ENCODE measurements at regions not wholly inside any gene's neighbourhood (a gene's known extent, or its start where the extent isn't known, plus 50 kb on each side); places are given as distances from the start of the nearest gene placed in this dataset.

DNA sequence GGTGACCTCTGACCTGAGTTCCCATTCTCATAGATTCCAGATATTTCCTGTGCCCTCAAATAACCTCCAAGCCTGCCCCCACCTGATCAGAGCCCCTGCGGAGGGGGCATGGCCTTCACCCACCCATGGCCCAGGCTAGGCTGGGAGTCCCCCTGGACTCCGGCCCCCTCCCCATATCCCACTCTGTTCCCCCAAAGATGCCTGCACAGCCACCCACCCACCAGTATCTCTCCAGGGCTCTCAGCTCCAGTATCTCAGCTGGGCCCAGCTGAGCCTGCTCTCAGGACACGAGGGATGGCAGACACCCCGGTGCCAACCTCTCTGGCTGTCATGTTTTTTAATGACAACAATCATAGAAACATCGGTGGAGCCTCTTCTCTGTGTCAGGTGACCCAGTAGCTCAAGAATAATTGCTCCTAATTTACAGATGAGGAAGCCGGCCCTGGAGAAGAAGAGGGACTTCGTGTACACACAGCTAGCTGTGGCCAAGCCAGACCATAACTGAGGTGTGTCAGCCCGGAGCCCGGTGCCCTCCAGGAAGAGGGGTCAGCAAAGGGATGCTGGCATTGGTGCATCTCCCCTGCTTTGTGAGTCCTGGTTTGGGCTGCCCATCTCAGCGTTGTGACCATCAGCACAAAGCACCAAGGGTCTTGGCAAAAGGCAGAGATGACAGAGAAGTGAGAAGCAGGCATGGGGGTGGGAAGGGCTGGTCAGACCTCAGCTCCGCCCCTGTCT, 84.4 kb downstream of the SDC1 start:
- no peak for DNase-seq (ENCODE audit: low read depth, low spot score)

DNA sequence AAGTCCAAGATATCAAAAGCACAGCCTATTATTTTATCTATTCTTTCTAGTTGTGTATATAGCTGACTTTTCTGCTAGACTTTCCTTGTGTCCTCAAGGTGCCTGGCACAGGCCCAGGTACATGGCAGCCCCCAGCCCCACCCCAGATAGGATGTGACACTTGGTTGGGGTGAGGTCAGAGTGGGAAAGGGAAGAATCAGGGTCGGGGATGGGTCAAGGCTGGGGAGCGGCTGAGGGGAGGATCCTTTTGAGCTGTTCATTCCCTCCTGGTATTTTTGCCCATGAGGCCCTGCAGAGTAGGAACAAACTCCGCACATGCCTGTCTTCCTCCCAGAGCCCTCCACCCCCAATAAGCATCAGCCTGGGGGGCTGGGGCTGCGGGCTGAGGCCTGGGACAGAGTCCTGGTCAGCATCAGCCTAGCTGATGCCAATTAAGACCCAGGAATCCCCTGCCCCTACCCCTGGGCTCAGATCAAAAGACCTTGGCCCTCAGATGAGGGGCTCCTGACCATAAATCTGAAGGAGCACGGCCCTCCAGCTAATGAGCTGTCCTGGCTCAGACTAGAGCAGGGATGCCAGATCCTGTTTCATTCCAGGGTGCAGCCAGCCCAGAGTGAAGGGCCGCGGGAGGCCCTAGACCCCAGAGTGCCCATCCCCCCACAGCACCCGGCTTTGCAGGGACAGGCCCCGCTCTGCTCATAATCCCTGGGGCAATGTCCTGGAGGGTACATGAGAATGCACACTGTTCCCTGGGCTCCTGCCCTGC, 85.3 kb downstream of the SDC1 start:
- TF ChIP-seq, protein P1, sequence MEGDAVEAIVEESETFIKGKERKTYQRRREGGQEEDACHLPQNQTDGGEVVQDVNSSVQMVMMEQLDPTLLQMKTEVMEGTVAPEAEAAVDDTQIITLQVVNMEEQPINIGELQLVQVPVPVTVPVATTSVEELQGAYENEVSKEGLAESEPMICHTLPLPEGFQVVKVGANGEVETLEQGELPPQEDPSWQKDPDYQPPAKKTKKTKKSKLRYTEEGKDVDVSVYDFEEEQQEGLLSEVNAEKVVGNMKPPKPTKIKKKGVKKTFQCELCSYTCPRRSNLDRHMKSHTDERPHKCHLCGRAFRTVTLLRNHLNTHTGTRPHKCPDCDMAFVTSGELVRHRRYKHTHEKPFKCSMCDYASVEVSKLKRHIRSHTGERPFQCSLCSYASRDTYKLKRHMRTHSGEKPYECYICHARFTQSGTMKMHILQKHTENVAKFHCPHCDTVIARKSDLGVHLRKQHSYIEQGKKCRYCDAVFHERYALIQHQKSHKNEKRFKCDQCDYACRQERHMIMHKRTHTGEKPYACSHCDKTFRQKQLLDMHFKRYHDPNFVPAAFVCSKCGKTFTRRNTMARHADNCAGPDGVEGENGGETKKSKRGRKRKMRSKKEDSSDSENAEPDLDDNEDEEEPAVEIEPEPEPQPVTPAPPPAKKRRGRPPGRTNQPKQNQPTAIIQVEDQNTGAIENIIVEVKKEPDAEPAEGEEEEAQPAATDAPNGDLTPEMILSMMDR (IDR thresholded peaks at IDR 0.05; ENCODE audit: low read depth, low read length), result no peak
- in situ Hi-C loops (cut with HindIII; ENCODE audit: low sequenced_read_pairs), result no loop called here
- H3K4me3 ChIP-seq (ENCODE audit: low read depth, low read length), result no peak overlapping the region
- no peak for DNase-seq (ENCODE audit: low read depth, low spot score)

More for the DNA sequence above, 84.4 kb downstream of the SDC1 start:
- H3K4me3 ChIP-seq (ENCODE audit: low read depth, low read length), result no peak overlapping the region
- in situ Hi-C loops (cut with HindIII; ENCODE audit: low sequenced_read_pairs), result no loop called here
- TF ChIP-seq, protein P1 (IDR thresholded peaks at IDR 0.05; ENCODE audit: low read depth, low read length), result no peak

DNA sequence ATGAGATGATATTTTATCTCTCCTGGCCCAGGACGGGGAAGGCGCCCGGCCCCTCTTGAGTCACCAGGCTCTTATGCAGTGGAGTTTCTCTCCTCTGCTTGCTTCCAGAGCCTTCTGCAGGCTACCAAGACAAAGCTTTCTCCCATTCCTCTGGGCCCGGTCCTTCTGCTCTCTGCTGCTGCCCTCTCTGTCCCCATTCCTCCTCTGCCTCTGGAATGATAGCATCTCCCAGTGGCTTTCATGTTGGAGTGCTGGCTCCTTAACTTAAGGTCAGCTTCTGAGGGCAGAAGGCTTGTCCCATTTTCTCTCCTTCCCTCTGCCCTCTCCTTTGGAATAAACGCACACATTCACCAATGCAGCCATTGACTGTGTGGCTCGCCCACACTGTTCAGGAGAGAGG, 86.2 kb downstream of the SDC1 start:
- TF ChIP-seq, protein P1 (IDR thresholded peaks at IDR 0.05; ENCODE audit: low read depth, low read length), result no peak
- DNase-seq (ENCODE audit: low read depth, low spot score), result no peak
- in situ Hi-C loops (cut with HindIII; ENCODE audit: low sequenced_read_pairs), result no loop called here
- no peak overlapping the region for H3K4me3 ChIP-seq (ENCODE audit: low read depth, low read length)

GRCh38 chr2:20137884-20138283, 86.5 kb upstream of the LAPTM4A start:
- no peak for DNase-seq (ENCODE audit: low read depth, low spot score)
- TF ChIP-seq, protein P1 (IDR thresholded peaks at IDR 0.05; ENCODE audit: low read depth, low read length), result no peak
- in situ Hi-C loops (cut with HindIII; ENCODE audit: low sequenced_read_pairs), result no loop called here
- no peak overlapping the region for H3K4me3 ChIP-seq (ENCODE audit: low read depth, low read length)

- DNase-seq (ENCODE audit: low read depth, low spot score), result no peak
- in situ Hi-C loops (cut with HindIII; ENCODE audit: low sequenced_read_pairs), result no loop called here
- H3K4me3 ChIP-seq (ENCODE audit: low read depth, low read length), result no peak overlapping the region
- TF ChIP-seq, protein P1 (IDR thresholded peaks at IDR 0.05; ENCODE audit: low read depth, low read length), result no peak
These were observed 85.7 kb upstream of the LAPTM4A start for GRCh38 chr2:20137131-20137571.

DNA sequence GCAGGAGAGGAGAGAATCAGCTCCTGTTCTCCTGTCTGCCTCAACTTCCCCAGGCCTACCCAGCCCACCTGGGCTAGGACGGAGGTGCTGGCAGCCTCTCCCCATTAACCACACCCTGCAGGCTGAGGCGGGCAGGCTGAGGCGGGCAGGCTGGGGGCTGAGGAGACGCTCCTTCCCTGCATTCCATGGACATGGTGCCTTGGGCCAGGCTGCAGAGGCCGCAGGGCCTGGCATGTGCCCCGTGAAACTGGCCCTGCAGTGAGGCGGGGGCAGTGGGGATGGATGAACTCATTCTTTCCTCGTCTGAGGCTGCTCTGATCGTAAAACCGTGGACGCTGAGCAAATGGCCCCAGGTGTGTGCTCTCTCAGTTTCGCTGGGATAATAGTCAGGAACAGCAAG, 84.7 kb upstream of the LAPTM4A start:
- TF ChIP-seq, protein P1 (IDR thresholded peaks at IDR 0.05; ENCODE audit: low read depth, low read length), result no peak
- H3K4me3 ChIP-seq (ENCODE audit: low read depth, low read length), result no peak overlapping the region
- no peak for DNase-seq (ENCODE audit: low read depth, low spot score)
- in situ Hi-C loops (cut with HindIII; ENCODE audit: low sequenced_read_pairs), result no loop called here

All from astrocyte of the spinal cord (primary cell).